Caco-2 (cell line): ENCODE measurements at regions not wholly inside any gene's neighbourhood (a gene's known extent, or its start where the extent isn't known, plus 50 kb on each side); places are given as distances from the start of the nearest gene placed in this dataset.

Source experiments
- BruUV-seq: library from RNA; stranded (reverse); fragments of 400-500 nt; replicated peaks from 2 replicates; lab custom pipeline; 2021; lab: Mats Ljungman, UMichigan
- CTCF ChIA-PET: fragments of 300-600 bp; sonication (Branson Sonifier 250); formaldehyde crosslinking; loops from one replicate; lab custom pipeline; 2022; ENCODE audit warnings: antibody characterized with exemption; lab: Charles Lee
- POLR2A ChIA-PET: fragments of 300-600 bp; sonication (Branson Sonifier 250); formaldehyde crosslinking; loops from one replicate; lab custom pipeline; 2022; ENCODE audit warnings: antibody characterized with exemption; lab: Charles Lee
- DNase-seq, 2 experiments: peaks; one replicate each; pipeline versions ENCODE4 v3.0.0 to v3.0.0-alpha.2; 2020 to 2022
- H3K27me3 ChIP-seq: replicated peaks from 2 replicates; pipeline ENCODE4 v1.6.0; 2011; ENCODE audit warnings: low read length; ENCODE audit not compliant: control insufficient read depth, insufficient read depth
- H3K36me3 ChIP-seq: 2 replicates; pipeline ENCODE4 v1.5.1; 2011; ENCODE audit warnings: low read length; ENCODE audit not compliant: control insufficient read depth, insufficient read depth
- H3K4me1 ChIP-seq: fragments of 250-450 bp; sonication (Bioruptor Pico); 2 replicates; pipeline ENCODE4 v1.5.1; 2020; ENCODE audit warnings: mild to moderate bottlenecking
- H3K4me3 ChIP-seq: 2 replicates; pipeline ENCODE4 v1.5.1; 2011; ENCODE audit warnings: low read depth, mild to moderate bottlenecking, control low read depth, low read length
- H3K9me3 ChIP-seq: fragments of 250-450 bp; sonication (Bioruptor Pico); 2 replicates; pipeline ENCODE4 v1.5.1; 2020; ENCODE audit warnings: mild to moderate bottlenecking, moderate library complexity
- H3K27ac Mint-ChIP-seq: one replicate; pipeline ENCODE4 v1.8.0; 2022; ENCODE audit warnings: mixed read lengths; ENCODE audit not compliant: unreplicated experiment
- H3K27me3 Mint-ChIP-seq: one replicate; pipeline ENCODE4 v1.8.0; 2022; ENCODE audit warnings: mixed read lengths; ENCODE audit not compliant: insufficient read depth, unreplicated experiment
- H3K36me3 Mint-ChIP-seq: one replicate; pipeline ENCODE4 v1.8.0; 2022; ENCODE audit warnings: mild to moderate bottlenecking, mixed read lengths; ENCODE audit not compliant: insufficient read depth, unreplicated experiment
- H3K4me1 Mint-ChIP-seq: one replicate; pipeline ENCODE4 v1.8.0; 2022; ENCODE audit warnings: low read depth, mixed read lengths; ENCODE audit not compliant: unreplicated experiment
- H3K4me3 Mint-ChIP-seq: one replicate; pipeline ENCODE4 v1.8.0; 2022; ENCODE audit warnings: mild to moderate bottlenecking, moderate library complexity, mixed read lengths; ENCODE audit not compliant: unreplicated experiment
- H3K9me3 Mint-ChIP-seq: one replicate; pipeline ENCODE4 v1.8.0; 2022; ENCODE audit warnings: mixed read lengths; ENCODE audit not compliant: unreplicated experiment
- intact Hi-C: fragments of 100-400 bp; cut with micrococcal nuclease; formaldehyde crosslinking; loops from one replicate; pipeline ENCODE4 v1.10.0; 2022; ENCODE audit not compliant: unreplicated experiment
- TF ChIP-seq, protein P1 (sequence below), 2 experiments: fragments of 200-600 bp in 1 of 2; IDR thresholded peaks; 1 replicate in 1 of 2; 2 replicates in 1 of 2; pipeline versions ENCODE4 v1.5.1 to v1.8.0; 2011 to 2022; ENCODE audit warnings: antibody characterized with exemption in 1 of 2, control low read depth in 1 of 2, inconsistent platforms in 1 of 2, low read depth in 1 of 2, low read length in 1 of 2, mild to moderate bottlenecking in 1 of 2, moderate library complexity in 1 of 2; ENCODE audit not compliant: insufficient read depth in 1 of 2, severe bottlenecking in 1 of 2, unreplicated experiment in 1 of 2

DNA sequence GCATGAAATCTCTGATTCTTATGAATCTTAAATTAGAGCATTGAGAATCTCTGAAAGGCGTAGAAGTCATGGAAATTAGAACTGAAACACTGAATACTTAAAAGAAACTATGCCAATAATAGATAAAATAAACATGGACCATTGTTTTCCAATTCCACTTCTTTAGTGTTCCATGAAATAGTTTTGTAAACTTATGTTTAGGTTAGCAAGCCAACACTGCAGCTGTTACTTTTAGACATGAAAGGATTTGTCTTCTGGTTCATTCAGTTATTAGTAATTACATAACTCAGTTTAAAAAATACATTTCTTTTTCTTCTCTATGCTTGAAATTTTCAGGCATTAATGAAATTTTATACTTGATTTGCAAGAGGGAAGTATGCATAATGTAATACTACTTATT lies 733.4 kb upstream of the NUDT12 start:
- no peaks in the 10 kb centered on the region for H3K9me3 Mint-ChIP-seq

DNA sequence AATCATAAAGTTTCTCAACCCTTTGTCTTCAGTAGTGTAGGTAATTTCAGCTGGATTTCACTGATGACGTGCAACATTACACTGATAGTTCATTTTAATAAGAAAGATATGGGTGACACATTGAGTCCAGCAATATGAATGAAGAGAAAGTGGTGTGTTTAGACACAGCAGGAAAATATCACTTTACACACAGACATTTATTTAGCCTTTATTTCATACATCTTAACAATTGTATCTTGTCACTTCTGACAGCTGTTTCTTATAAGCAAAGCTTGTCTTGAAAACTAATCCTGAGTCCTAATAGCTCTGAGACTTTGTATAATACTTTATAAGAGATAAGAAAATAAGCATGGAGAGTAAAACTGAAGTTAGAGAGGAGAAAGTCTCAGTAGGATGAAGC lies 720.5 kb upstream of the NUDT12 start:
- H3K4me1 Mint-ChIP-seq, result no peaks in the 10 kb centered on the region
- intact Hi-C loops, result no loop called here
- H3K27ac Mint-ChIP-seq, result no peak overlapping the region

More for the DNA sequence above, 733.4 kb upstream of the NUDT12 start:
- no peaks in the 10 kb centered on the region for H3K9me3 ChIP-seq
- Mint-ChIP-seq H3K4me1 (peaks cover 17% of the 10 kb centered on the region), H3K27ac (no peak overlapping the region), H3K4me3 (no peak overlapping the region), H3K36me3 (no peaks in the 10 kb centered on the region), H3K27me3 (no peaks in the 10 kb centered on the region)
- TF ChIP-seq, protein P1, sequence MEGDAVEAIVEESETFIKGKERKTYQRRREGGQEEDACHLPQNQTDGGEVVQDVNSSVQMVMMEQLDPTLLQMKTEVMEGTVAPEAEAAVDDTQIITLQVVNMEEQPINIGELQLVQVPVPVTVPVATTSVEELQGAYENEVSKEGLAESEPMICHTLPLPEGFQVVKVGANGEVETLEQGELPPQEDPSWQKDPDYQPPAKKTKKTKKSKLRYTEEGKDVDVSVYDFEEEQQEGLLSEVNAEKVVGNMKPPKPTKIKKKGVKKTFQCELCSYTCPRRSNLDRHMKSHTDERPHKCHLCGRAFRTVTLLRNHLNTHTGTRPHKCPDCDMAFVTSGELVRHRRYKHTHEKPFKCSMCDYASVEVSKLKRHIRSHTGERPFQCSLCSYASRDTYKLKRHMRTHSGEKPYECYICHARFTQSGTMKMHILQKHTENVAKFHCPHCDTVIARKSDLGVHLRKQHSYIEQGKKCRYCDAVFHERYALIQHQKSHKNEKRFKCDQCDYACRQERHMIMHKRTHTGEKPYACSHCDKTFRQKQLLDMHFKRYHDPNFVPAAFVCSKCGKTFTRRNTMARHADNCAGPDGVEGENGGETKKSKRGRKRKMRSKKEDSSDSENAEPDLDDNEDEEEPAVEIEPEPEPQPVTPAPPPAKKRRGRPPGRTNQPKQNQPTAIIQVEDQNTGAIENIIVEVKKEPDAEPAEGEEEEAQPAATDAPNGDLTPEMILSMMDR (IDR thresholded peaks at IDR 0.05; ENCODE audit: insufficient read depth in 1 of 2, low read depth in 1 of 2, low read length in 1 of 2, severe bottlenecking in 1 of 2, unreplicated experiment in 1 of 2), result no peak
- H3K27me3 ChIP-seq, result no peaks in the 10 kb centered on the region
- intact Hi-C loops, result no loop called here
- CTCF ChIA-PET, result no interaction called here
- no peaks in the 10 kb centered on the region for H3K36me3 ChIP-seq
- H3K4me3 ChIP-seq, result no peak overlapping the region
- no peak for DNase-seq
- H3K4me1 ChIP-seq, result peaks cover 7% of the 10 kb centered on the region; the same call in 1 of the 2 replicates
- BruUV-seq, result no TSS peak
- POLR2A ChIA-PET, result no interaction called here

DNA sequence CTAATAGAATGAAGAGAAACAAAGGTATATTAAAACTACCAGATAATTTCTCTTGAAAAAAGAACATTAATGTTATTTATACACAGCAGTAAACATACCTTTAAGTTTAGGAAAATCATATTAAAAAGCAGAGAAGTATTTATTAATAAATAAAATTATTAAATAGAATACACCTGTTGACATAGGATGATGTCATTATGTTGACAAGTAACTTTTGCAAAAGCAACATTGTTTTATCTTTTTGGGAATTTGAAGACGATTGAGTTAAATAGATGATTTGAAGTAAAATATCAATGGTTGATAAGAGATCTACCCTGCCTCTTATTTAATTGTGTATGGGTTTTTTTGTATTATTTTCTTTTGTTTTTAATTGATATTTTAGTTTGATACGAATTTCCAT lies 711.1 kb upstream of the NUDT12 start:
- Histone ChIP-seq H3K4me1 (no peaks in the 10 kb centered on the region), H3K9me3 (no peaks in the 10 kb centered on the region), H3K36me3 (no peaks in the 10 kb centered on the region), H3K27me3 (no peaks in the 10 kb centered on the region), H3K4me3 (no peak overlapping the region)
- DNase-seq, result no peak
- POLR2A ChIA-PET, result no interaction called here
- CTCF ChIA-PET, result no interaction called here
- no TSS peak for BruUV-seq
- TF ChIP-seq, protein P1 (IDR thresholded peaks at IDR 0.05; ENCODE audit: insufficient read depth in 1 of 2, low read depth in 1 of 2, low read length in 1 of 2, severe bottlenecking in 1 of 2, unreplicated experiment in 1 of 2), result no peak
- Mint-ChIP-seq H3K9me3 (no peaks in the 10 kb centered on the region), H3K27me3 (no peaks in the 10 kb centered on the region), H3K36me3 (no peaks in the 10 kb centered on the region), H3K4me1 (no peaks in the 10 kb centered on the region), H3K4me3 (no peak overlapping the region), H3K27ac (no peak overlapping the region)
- intact Hi-C loops, result no loop called here

More for the DNA sequence above, 720.5 kb upstream of the NUDT12 start:
- BruUV-seq, result no TSS peak
- Histone ChIP-seq H3K4me3 (no peak overlapping the region), H3K36me3 (no peaks in the 10 kb centered on the region), H3K9me3 (no peaks in the 10 kb centered on the region), H3K27me3 (no peaks in the 10 kb centered on the region), H3K4me1 (no peaks in the 10 kb centered on the region)
- H3K4me3 Mint-ChIP-seq, result no peak overlapping the region
- TF ChIP-seq, protein P1 (IDR thresholded peaks at IDR 0.05; ENCODE audit: insufficient read depth in 1 of 2, low read depth in 1 of 2, low read length in 1 of 2, severe bottlenecking in 1 of 2, unreplicated experiment in 1 of 2), result no peak
- CTCF ChIA-PET, result no interaction called here
- no peaks in the 10 kb centered on the region for H3K36me3 Mint-ChIP-seq
- no peaks in the 10 kb centered on the region for H3K27me3 Mint-ChIP-seq
- POLR2A ChIA-PET, result no interaction called here
- DNase-seq, result no peak
- no peaks in the 10 kb centered on the region for H3K9me3 Mint-ChIP-seq
